ENCODE measurements at regions not wholly inside any gene's neighbourhood (a gene's known extent, or its start where the extent isn't known, plus 50 kb on each side); places are given as distances from the start of the nearest gene placed in this dataset.
A peak's percentile ranks its signal among the peaks of the same experiment; 100 is the strongest.
"Not testable (repeated sequence)": the region's sequence is repeated elsewhere in the genome, so short reads cannot be mapped to it uniquely, and the experiment has no call there.

DNA sequence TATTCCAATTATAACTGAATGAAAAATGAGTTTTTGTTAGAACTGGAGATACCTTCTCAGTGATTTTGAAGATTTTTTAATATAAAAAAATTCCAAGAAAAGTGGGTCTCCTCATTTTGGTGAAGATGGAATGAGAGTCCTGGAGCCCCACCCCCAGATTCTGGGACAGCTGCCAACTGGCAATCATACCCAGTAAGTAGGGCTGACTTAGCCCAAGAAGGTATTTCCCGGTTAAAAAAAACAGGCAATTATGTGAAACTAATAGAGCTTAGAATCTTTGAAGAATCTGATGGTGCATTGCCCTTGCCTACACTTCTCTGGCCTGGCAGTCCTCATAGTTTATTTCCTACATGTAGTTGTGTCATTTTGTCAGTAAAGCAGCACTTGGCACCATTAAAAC is 52.8 kb upstream of the VWDE start:
- no peak for DNase-seq (ENCODE audit: low spot score)

DNA sequence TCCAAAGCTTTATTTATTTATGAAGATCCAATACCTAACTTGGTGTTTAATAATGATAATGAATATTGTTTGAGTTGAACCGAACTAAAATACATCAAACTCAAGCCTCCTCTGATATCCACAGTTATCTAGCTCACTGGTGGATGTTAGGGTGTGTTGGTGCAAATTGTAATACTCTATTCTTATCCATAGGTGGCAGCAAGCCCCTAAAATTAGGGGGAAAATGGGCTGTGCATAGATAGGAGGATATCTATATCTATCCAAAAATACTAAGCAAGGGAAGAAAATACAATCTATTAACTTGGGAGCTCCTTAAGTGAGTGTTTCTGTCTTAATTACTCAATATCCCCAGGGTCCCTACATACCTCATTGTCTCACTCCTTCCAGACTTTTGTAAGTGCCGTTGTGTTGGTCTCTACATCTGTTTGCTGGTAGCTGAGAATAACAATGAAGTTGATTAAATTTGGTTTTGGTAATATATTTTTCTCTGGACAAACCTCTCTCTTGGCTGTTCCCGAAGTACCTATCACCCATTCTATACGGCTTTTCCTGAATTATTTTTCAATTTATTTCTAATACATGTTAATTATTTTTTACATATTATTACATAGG is 55.0 kb upstream of the VWDE start:
- peak; percentile 23 for DNase-seq (ENCODE audit: low spot score)

DNA sequence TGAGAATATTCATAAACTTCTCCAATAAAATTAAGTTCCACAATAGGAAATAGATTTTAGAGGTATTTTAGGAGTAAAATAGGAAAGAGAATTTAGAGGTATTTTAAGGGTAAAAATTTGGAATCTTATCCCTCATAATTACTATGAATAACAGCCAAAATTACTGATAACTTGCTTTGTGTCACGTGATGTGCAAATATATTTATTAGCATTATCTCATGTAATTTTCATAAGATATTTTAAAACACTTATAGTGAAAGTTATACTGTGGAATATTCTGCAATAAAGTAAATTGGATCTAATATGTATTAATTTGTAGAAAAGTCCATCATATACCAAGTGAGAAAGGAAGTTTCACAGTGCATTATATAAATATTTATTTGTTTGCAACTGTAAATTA is 64.2 kb upstream of the VWDE start:
- no peak for DNase-seq (ENCODE audit: low spot score)

GRCh38 chr7:12469568-12469967 is 65.9 kb upstream of the VWDE start:
- no peak for DNase-seq (ENCODE audit: low spot score)

DNA sequence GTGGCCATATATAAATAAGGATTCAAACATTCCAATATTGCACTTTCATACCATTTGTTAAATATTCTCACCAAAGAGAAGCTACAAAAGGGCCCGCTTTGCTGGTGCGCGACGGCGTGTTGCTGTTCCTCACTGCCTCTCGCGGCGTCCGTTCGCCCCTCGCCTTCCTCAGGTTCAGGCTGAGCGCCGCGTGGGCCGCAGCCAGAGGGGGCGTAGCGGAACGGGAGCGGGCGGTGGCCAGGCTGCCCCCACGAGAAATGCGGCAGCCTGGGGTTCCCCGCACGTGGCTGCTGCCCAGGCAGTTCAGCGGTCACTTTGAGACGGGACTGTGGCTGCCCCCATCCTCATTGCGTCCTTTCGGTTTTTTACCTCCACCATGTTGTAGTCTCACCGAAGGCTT is 67.3 kb upstream of the VWDE start:
- no peak for DNase-seq (ENCODE audit: low spot score)

DNA sequence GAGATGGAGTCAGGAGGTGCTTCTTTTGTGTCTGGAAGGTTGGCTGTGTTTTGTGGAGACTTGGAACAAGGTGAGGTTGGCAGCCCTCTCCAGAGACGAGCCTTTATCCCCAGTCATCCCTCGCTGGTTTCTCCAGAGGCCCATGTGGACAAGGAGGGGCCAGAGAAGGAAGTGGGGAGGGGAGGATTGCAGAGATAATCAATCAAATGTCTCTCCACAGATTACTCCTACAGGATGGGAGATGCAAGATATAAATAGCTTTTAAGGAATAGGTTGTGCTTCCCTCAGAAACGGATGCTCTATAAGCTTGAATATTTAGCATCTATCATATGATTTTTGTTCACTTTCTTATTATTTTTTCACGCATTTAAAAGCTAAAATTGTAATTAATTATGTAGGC is 70.4 kb upstream of the VWDE start:
- no peak for DNase-seq (ENCODE audit: low spot score)

DNA sequence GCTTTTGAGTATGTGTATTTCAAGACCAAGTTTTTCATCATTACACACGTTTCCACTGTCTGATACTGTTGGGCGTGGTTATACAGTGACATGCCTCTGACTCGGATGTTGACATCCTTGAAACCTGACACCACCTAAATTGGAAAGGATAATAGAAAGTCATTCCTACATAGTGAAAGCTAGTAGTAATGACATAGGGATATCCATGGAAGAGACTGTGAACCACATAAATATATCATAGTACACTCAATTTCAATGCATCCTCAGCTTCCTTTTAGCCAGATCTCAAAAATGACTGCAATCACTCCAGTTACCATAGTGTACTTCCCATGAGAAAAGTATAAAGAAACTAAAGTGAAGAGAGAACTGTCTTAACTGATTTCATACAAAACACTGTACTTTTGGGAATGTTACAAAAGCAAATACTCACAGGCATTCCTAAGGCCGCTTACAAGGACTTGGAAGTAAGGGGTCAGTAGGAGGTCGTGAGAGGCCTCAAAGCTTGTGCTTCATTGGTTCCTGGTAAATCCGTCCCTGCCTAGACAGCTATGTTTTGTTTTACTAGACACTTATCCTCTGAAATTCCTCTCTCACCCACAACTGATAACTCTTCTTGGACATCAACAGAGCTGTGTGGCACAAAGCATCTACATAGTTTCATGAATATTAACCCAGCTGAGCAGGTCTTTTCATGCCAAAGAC is 71.8 kb upstream of the VWDE start:
- DNase-seq (ENCODE audit: low spot score): peak; percentile 13

GRCh38 chr7:12477620-12478019 is 74.0 kb upstream of the VWDE start:
- DNase-seq (ENCODE audit: low spot score): no peak

- DNase-seq (ENCODE audit: low spot score): no peak
These were observed 78.1 kb upstream of the VWDE start for GRCh38 chr7:12481722-12482121.

GRCh38 chr7:12485845-12486244 is 82.2 kb upstream of the VWDE start:
- DNase-seq (ENCODE audit: low spot score): no peak

GRCh38 chr7:12488341-12488740 is 82.2 kb upstream of the SCIN start:
- no peak for DNase-seq (ENCODE audit: low spot score)

DNA sequence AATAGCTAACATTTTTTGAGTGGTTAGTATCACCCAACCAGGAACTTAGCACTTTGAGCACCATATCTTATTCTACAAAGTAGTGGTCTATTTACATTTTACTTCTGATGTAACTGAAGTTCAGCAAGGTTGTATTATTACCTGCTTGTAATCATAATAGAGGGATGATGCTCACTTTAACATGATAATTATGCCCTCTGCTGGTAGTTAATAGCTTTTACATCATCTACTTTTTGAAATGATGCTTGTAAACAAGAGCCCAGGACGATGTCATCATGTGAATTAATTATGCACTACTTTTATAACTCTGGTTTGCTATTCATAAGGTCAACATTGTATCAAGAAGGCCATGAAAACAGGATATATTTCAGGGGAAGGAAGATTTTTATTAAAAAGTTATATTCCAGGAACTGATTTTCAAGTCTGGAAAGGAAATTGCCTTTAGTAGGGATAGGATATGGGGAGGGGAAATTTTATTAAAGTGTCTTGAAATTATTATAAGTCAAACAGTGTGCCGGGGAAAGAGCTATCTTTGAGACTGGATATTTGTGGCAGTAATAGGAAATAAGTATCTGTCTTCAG is 80.3 kb upstream of the SCIN start:
- peak; percentile 22 for DNase-seq (ENCODE audit: low spot score)

DNA sequence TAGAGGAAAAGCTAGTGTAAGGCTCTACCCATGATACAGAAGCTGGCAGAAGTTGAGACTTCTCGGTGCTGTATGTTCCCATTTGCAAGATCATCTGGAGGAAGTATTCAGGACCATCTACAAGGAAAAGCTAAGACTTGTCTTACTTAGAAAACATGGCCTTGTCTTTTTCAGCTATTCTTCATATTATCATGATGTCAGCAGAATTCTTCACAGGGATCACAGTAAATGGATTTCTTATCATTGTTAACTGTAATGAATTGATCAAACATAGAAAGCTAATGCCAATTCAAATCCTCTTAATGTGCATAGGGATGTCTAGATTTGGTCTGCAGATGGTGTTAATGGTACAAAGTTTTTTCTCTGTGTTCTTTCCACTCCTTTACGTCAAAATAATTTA is 79.6 kb upstream of the SCIN start:
- DNase-seq (ENCODE audit: low spot score): no peak

DNA sequence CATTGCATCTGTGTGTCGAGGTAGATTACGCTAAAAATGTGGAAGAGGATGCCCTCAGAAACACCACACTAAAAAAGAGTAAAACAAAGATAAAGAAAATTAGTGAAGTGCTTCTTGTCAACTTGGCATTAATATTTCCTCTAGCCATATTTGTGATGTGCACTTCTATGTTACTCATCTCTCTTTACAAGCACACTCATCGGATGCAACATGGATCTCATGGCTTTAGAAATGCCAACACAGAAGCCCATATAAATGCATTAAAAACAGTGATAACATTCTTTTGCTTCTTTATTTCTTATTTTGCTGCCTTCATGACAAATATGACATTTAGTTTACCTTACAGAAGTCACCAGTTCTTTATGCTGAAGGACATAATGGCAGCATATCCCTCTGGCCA is 79.0 kb upstream of the SCIN start:
- no peak for DNase-seq (ENCODE audit: low spot score)

DNA sequence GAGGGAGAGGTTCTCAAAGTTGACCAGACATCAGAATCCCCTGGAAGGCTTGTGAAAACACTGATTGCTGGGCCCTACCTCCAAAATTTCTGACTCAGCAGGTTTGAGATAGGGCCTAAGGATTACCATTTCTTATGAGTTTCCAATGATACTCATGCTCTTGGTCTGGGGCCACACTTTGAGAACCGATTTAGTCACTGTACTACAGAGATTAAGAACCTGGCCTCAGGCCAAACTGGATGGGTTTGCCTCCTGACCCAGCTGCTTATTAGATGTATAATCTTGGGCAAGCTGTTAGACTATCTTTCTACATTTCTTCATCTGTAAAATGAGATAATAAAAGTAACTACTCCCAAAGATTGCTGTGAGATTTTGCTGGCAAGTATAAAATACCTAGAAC is 77.1 kb upstream of the SCIN start:
- DNase-seq (ENCODE audit: low spot score): no peak

- no peak for DNase-seq (ENCODE audit: low spot score)
These were observed 76.4 kb upstream of the SCIN start for GRCh38 chr7:12493863-12494686.

DNA sequence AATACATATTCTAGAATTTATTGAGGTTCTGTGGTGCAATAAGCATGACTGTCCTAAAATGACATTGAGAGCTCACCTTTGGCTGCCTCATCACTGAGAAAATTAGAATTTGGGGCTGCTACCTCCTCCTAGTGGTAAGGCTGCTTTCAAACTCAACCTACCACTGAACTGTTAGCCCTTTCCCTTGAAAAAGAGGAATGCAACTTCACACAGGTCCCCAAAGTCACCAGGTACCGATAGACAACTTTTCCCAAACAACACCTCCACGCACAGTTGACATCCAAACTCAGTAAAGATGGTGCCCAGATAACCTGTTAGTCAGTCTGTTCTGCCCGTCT is 75.9 kb upstream of the SCIN start:
- DNase-seq (ENCODE audit: low spot score): no peak

DNA sequence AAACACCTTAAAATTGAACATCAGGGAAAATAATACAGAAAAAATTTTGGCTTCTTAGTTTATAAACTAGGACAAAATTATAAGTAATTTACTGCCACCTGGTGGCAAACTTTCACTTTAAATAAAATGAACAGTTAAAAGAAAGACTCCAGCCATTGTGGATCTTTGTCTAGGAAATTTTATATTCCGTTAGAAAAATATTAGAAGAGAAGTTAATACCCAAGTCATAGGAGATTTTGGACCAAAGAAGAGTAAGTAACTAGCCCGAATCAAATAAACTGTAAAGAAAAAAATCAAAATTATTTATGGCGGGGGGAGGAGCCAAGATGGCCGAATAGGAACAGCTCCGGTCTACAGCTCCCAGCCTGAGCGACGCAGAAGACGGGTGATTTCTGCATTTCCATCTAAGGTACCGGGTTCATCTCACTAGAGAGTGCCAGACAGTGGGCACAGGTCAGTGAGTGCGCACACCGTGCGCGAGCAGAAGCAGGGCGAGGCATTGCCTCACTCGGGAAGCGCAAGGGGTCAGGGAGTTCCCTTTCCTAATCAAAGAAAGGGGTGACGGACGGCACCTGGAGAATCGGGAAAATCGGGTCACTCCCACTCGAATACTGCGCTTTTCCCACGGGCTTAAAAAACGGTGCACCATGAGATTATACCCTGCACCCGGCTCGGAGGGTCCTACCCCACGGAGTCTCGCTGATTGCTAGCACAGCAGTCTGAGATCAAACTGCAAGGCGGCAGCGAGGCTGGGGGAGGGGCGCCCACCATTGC is 73.4 kb upstream of the SCIN start:
- DNase-seq (ENCODE audit: low spot score): not testable (repeated sequence)

GRCh38 chr7:12504149-12504548 is 66.4 kb upstream of the SCIN start:
- DNase-seq (ENCODE audit: low spot score): no peak

DNA sequence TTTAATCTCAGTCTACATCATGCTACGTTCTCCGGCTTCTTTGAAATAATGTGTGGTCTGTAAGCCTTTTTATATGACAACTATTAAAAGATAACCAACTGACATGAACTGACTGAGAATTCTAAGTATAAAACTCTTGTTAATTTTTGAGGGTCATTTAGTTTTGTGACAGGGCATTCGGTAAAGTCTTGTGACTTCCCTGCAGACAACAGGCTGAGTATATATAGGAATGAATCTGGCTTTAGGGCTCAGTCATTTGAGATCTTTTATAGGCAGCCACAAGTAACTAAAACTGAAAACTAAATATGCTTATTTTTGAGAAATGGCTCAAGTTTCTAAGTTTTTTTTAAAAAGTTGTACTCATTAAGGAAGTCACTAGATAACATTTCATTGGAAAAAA is 62.5 kb upstream of the SCIN start:
- no peak for DNase-seq (ENCODE audit: low spot score)

- DNase-seq (ENCODE audit: low spot score): no peak
These were observed 62.0 kb upstream of the SCIN start for GRCh38 chr7:12508554-12508953.

DNA sequence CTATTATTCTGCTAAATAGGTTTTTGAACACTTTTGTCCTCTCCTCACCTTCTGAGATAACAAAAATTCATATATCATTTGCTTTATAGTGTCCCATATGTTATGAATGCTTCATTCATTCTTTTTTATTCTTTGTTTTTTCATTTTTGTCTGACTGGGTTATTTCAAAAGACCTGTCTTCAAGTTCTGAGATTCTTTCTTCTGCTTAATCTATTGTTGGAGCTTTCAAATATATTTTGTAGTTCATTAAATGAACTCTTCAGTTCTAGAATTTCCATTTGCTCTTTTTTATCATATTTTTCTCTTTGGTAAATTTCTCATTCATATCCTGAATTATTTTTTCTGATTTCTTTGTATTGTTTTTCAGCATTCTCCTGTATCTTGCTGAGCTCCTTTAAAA is 53.1 kb upstream of the SCIN start:
- no peak for DNase-seq (ENCODE audit: low spot score)
